GM12891 (cell line): ENCODE measurements at regions not wholly inside any gene's neighbourhood (a gene's known extent, or its start where the extent isn't known, plus 50 kb on each side); places are given as distances from the start of the nearest gene placed in this dataset.

Source experiments
- DNase-seq: peaks from one replicate; pipeline ENCODE4 v3.0.0; 2011; ENCODE audit warnings: low spot score; ENCODE audit not compliant: insufficient read length
- FAIRE-seq: peaks from 2 replicates; lab custom pipeline; 2011; peaks lifted over from hg19 to GRCh38; lab: Jason Lieb, UNC
- PAX5 ChIP-seq: IDR thresholded peaks from 2 replicates; pipeline ENCODE4 v1.6.1; 2011; ENCODE audit warnings: low read length, moderate library complexity, mild to moderate bottlenecking; ENCODE audit not compliant: insufficient read depth, severe bottlenecking
- POLR2A ChIP-seq: IDR thresholded peaks from 2 replicates; pipeline ENCODE4 v1.6.1; 2011; ENCODE audit warnings: low read depth, low read length, control low read depth
- POLR2AphosphoS5 ChIP-seq: IDR thresholded peaks from 2 replicates; pipeline ENCODE4 v1.6.1; 2011; ENCODE audit warnings: low read depth, low read length, control low read depth
- POU2F2 ChIP-seq: IDR thresholded peaks from 2 replicates; pipeline ENCODE4 v1.6.1; 2011; ENCODE audit warnings: low read depth, mild to moderate bottlenecking, control low read depth, low read length, moderate library complexity
- SPI1 ChIP-seq: IDR thresholded peaks from 2 replicates; pipeline ENCODE4 v1.6.1; 2011; ENCODE audit warnings: low read depth, low read length, control low read depth
- TAF1 ChIP-seq: IDR thresholded peaks from 2 replicates; pipeline ENCODE4 v1.6.1; 2011; ENCODE audit warnings: low read depth, low read length, control low read depth

GRCh38 chr11:37026326-37026725, 428.3 kb upstream of the RAG2 start:
- no peak for FAIRE-seq
- no peak for DNase-seq
- no peak for TF ChIP-seq SPI1
- no peak for TF ChIP-seq TAF1
- TF ChIP-seq PAX5, result no peak
- no peak for TF ChIP-seq POLR2A
- no peak for TF ChIP-seq POU2F2
- no peak for TF ChIP-seq POLR2AphosphoS5

- DNase-seq (no peak), FAIRE-seq (no peak)
- no peak for TF ChIP-seq PAX5
- TF ChIP-seq POU2F2, result no peak
- no peak for TF ChIP-seq SPI1
- TF ChIP-seq POLR2AphosphoS5, result no peak
These were observed 408.5 kb upstream of the RAG2 start for GRCh38 chr11:37006563-37006962.

GRCh38 chr11:37002831-37003230, 404.8 kb upstream of the RAG2 start:
- TF ChIP-seq SPI1, result no peak
- no peak for TF ChIP-seq TAF1
- no peak for TF ChIP-seq POLR2A
- TF ChIP-seq POLR2AphosphoS5, result no peak
- TF ChIP-seq POU2F2, result no peak
- no peak for TF ChIP-seq PAX5
- FAIRE-seq (no peak), DNase-seq (no peak)

- TF ChIP-seq POU2F2 (no peak), POLR2A (no peak), PAX5 (no peak), POLR2AphosphoS5 (no peak), SPI1 (no peak)
- DNase-seq (no peak), FAIRE-seq (no peak)
These were observed 399.6 kb upstream of the RAG2 start for GRCh38 chr11:36997656-36998055.

- FAIRE-seq (no peak), DNase-seq (no peak)
- TF ChIP-seq SPI1, result no peak
- TF ChIP-seq POU2F2, result no peak
- TF ChIP-seq TAF1, result no peak
- TF ChIP-seq POLR2A, result no peak
- TF ChIP-seq PAX5, result no peak
These were observed 398.8 kb upstream of the RAG2 start for GRCh38 chr11:36996795-36997194.

GRCh38 chr11:36994208-36994607, 396.2 kb upstream of the RAG2 start:
- FAIRE-seq, result no peak
- no peak for DNase-seq
- no peak for TF ChIP-seq POU2F2
- TF ChIP-seq POLR2AphosphoS5, result no peak
- TF ChIP-seq PAX5, result no peak
- TF ChIP-seq SPI1, result no peak
- TF ChIP-seq TAF1, result no peak
- no peak for TF ChIP-seq POLR2A

GRCh38 chr11:36988556-36988955, 390.5 kb upstream of the RAG2 start:
- FAIRE-seq (no peak), DNase-seq (no peak)
- TF ChIP-seq POLR2AphosphoS5 (no peak), TAF1 (no peak), POLR2A (no peak), POU2F2 (no peak), SPI1 (no peak), PAX5 (no peak)

- TF ChIP-seq POU2F2 (no peak), PAX5 (no peak), SPI1 (no peak), TAF1 (no peak), POLR2AphosphoS5 (no peak), POLR2A (no peak)
- DNase-seq, result no peak
- no peak for FAIRE-seq
These were observed 387.5 kb upstream of the RAG2 start for GRCh38 chr11:36985562-36985961.

GRCh38 chr11:36976741-36977140, 378.7 kb upstream of the RAG2 start:
- FAIRE-seq (no peak), DNase-seq (no peak)
- TF ChIP-seq POU2F2 (no peak), PAX5 (no peak), TAF1 (no peak), POLR2AphosphoS5 (no peak), POLR2A (no peak), SPI1 (no peak)

GRCh38 chr11:36974771-36975170, 376.7 kb upstream of the RAG2 start:
- TF ChIP-seq PAX5 (no peak), POU2F2 (no peak), POLR2A (no peak), POLR2AphosphoS5 (no peak), TAF1 (no peak)
- DNase-seq (no peak), FAIRE-seq (no peak)
